GM18861 (cell line): ENCODE measurements at regions not wholly inside any gene's neighbourhood (a gene's known extent, or its start where the extent isn't known, plus 50 kb on each side); places are given as distances from the start of the nearest gene placed in this dataset.

Experiments used
- ATAC-seq: cut with Tn5 transposase; IDR thresholded peaks from one replicate; pipeline ENCODE4 v1.9.1; 2021; ENCODE audit not compliant: unreplicated experiment

- ATAC-seq = no peak
Observed at GRCh38 chr2:136582628-136583205, 182.6 kb upstream of the THSD7B start.

DNA sequence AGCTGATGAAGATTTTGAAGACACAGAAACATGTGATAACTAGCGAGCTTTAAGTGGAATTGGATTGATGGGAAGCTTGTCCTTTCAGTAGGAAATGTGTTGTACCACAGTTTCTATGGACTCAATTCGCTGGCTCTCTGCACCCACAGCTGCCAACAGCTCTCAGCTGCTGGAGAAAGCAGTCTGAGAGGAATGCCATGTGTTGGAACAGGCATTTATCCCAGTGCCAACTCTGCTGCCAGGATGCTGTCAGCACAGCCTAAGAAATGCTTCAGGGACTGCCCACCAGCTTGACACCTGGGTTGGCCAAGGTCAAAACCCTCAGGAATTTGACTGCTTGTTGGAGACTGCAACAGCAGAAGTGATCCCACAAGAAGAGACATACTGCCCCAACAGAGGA lies 193.0 kb upstream of the THSD7B start:
- no peak for ATAC-seq

- ATAC-seq = no peak
Observed at GRCh38 chr2:136557203-136557602, 208.1 kb upstream of the THSD7B start.

DNA sequence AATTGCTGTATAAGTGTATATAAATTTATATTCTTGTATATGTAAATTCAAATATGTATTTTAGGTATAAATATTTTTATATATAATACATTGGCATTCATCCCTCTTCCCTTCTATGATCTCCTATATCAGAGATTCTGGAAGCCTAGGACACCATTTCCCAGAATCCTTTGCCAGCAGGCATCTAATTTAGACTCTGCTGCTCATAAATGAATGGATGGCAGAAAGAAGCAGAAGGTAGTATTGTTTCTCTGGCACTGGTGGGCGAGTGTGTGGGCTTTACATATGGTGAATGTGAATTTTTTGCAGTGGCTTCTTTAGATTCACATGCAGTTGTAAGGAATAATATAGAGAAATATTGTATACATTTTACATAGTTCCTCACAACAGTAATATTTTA lies 215.2 kb upstream of the THSD7B start:
- no peak for ATAC-seq

DNA sequence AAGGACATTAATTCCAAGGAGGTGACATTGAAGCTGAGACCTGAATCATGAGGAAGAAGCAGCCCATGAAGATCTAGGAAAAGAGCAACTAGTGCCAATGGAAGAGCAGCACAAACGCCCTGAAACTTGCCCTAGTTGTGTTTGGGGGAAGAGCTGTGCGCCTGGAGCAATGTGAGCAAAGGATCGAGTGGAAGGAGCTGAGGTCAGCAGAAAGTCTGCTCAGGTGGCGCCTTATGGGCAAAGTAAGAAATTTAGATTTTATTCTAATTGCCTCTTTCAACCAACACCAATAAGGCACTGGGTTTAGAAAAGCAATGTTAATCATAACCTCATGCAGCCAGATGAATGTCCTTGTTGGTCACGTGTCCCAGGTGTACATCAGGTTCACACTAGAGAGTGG lies 226.0 kb upstream of the THSD7B start:
- no peak for ATAC-seq

- ATAC-seq = no peak
Observed at GRCh38 chr2:136538489-136538888, 226.9 kb upstream of the THSD7B start.

DNA sequence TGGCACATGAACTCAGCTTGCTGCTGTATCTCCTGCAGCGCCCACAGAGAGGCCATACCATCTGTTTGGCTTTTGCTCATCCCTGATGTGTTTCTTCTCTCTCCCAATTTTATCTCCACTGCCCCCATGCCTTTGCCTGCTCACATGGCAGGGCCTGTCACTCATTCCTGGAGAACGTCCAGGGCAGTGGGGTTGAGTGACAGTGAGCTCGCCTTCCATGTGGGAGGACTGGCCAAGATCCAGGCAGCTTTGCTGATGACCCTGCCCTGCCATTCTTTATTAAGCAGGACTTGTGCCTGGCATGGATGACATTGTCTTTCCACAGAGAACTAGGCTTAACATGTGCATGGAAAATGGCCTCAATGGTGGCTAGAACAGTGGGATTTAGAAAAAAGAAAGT lies 230.5 kb upstream of the THSD7B start:
- ATAC-seq = no peak

- ATAC-seq = no peak
Observed at GRCh38 chr2:136532171-136532570, 233.2 kb upstream of the THSD7B start.

DNA sequence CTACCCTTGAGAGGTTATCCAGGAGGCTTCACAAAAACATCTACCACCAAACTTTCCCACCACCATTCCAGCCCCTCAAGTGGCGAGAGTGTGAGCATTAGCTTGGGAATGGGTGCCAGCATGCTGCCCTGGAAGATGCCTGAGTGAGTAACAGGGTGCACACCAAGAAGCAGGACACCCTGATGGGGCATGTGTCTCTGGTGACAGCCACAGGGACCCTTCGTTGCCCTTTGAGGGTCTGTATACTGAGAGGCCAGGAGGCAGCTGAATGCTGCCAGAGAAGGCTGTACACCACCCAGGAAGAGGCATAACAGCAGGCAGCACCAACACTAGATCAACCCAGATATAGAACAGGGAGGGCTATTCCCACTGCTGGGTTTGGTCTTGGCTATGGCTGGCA lies 233.6 kb upstream of the THSD7B start:
- no peak for ATAC-seq

GRCh38 chr2:136530146-136530545 lies 235.2 kb upstream of the THSD7B start:
- no peak for ATAC-seq

- no peak for ATAC-seq
Observed at GRCh38 chr2:136527560-136527959, 237.8 kb upstream of the THSD7B start.

- no peak for ATAC-seq
Observed at GRCh38 chr2:136522724-136523123, 242.6 kb upstream of the THSD7B start.

DNA sequence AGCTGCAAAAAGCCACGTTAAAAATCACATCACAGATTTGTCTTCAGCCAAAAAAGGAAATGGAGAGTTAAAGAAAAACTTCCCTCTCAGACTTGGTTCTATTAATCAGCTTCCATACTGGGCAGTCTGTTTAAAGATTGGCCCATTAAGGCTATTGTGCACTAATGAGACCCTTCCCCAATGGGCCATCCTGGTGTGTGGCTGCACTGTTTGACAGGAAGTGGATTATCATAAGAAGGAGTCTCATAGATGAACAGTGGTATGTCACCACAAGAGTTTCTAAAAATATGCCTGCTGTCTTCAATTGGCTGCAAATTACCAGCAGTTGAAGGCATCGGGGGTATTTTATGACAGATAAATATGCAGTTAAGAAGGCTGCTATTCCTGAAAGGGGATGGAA lies 247.6 kb upstream of the THSD7B start:
- no peak for ATAC-seq

GRCh38 chr2:136510244-136510643 lies 255.1 kb upstream of the THSD7B start:
- ATAC-seq = no peak

DNA sequence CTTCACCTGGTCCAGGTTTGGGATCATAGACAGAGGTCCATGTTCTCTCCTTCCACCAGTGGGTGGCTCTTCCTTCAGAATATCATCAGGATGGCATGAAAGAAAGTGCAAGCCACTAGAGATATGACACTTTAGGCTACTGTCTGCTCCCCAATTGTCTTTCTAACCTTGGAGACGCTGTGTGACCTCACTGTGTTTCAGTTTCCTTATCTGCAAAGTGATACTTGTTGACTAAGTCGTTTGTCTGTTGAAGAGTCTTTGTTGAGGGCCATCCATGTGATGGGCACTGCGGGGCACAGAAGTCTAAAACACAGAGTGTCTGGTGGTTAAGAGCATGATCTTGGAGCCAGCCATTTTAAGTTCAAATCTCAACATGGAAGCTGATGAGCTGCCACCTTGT lies 259.9 kb upstream of the THSD7B start:
- peak; percentile 56 for ATAC-seq

DNA sequence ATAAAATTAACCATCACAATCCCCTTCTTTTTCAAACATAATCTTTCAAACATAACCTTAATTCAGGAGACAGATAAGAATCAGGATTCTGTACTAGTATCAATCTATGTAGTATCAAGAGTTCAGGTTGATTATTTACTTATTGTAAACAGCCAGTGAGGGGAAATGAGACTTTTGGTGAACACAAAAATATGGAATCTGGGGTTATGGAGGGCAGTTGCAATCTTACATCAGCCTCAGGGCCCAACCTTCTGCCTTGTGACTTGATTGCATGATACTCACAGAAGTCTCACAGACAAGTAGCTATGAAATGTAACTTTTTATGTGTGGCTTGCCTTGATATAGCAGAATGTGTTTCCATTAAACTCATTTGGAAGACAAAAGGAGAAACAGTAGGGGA lies 262.7 kb upstream of the THSD7B start:
- peak; percentile 50 for ATAC-seq

GRCh38 chr2:136497709-136498108 lies 267.6 kb upstream of the THSD7B start:
- ATAC-seq = no peak

- no peak for ATAC-seq
Observed at GRCh38 chr2:136496966-136497365, 268.4 kb upstream of the THSD7B start.

GRCh38 chr2:136495636-136496035 lies 269.7 kb upstream of the THSD7B start:
- peak; percentile 82 for ATAC-seq

- no peak for ATAC-seq
Observed at GRCh38 chr2:136492901-136493300, 272.4 kb upstream of the THSD7B start.

GRCh38 chr2:136490100-136490499 lies 275.2 kb upstream of the THSD7B start:
- no peak for ATAC-seq

- ATAC-seq = no peak
Observed at GRCh38 chr2:136487421-136487820, 277.9 kb upstream of the THSD7B start.

- peak; percentile 73 for ATAC-seq
Observed at GRCh38 chr2:136486115-136486514, 279.2 kb upstream of the THSD7B start.

DNA sequence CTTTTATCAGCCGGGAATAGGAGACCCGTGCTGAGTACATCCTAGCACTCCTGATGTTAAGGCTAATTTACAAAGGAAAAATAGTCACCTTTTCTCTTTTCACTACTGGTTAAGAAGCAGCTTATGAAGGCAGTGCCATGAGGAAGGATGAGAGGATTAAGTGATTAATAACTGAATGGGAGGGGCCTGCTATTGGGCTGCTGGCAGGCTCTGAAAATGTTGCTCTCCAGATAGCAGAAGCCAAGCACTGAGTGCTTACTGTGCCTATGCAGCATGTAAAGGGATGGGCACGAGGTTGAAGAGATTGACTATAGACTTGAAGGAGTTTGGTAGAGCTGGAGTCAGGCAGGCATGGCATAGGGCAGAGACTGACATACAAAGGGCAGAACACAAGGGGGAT lies 282.4 kb upstream of the THSD7B start:
- no peak for ATAC-seq
